ENCODE measurements at regions not wholly inside any gene's neighbourhood (a gene's known extent, or its start where the extent isn't known, plus 50 kb on each side); places are given as distances from the start of the nearest gene placed in this dataset.

GRCh38 chr4:127140306-127140705 lies 492.5 kb upstream of the INTU start:
- DNase-seq (ENCODE audit: low read depth in 1 of 2, low spot score in 1 of 2), result no peak

GRCh38 chr4:127141856-127142255 lies 490.9 kb upstream of the INTU start:
- Histone ChIP-seq H3K27ac (replicated peaks) (no peak overlapping the region), H3K4me3 (replicated peaks; ENCODE audit: insufficient read depth, low read length) (no peak overlapping the region), H3K27me3 (ENCODE audit: insufficient read depth, poor library complexity, severe bottlenecking) (no peaks in the 10 kb centered on the region)
- TF ChIP-seq POLR2AphosphoS5 (IDR thresholded peaks at IDR 0.05; ENCODE audit: low read depth) (no peak), SPI1 (IDR thresholded peaks at IDR 0.05; ENCODE audit: borderline replicate concordance, low read depth) (no peak), GABPA (IDR thresholded peaks at IDR 0.05; ENCODE audit: low read depth) (no peak)
- TF ChIP-seq, protein P1, sequence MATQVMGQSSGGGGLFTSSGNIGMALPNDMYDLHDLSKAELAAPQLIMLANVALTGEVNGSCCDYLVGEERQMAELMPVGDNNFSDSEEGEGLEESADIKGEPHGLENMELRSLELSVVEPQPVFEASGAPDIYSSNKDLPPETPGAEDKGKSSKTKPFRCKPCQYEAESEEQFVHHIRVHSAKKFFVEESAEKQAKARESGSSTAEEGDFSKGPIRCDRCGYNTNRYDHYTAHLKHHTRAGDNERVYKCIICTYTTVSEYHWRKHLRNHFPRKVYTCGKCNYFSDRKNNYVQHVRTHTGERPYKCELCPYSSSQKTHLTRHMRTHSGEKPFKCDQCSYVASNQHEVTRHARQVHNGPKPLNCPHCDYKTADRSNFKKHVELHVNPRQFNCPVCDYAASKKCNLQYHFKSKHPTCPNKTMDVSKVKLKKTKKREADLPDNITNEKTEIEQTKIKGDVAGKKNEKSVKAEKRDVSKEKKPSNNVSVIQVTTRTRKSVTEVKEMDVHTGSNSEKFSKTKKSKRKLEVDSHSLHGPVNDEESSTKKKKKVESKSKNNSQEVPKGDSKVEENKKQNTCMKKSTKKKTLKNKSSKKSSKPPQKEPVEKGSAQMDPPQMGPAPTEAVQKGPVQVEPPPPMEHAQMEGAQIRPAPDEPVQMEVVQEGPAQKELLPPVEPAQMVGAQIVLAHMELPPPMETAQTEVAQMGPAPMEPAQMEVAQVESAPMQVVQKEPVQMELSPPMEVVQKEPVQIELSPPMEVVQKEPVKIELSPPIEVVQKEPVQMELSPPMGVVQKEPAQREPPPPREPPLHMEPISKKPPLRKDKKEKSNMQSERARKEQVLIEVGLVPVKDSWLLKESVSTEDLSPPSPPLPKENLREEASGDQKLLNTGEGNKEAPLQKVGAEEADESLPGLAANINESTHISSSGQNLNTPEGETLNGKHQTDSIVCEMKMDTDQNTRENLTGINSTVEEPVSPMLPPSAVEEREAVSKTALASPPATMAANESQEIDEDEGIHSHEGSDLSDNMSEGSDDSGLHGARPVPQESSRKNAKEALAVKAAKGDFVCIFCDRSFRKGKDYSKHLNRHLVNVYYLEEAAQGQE (IDR thresholded peaks at IDR 0.05; ENCODE audit: insufficient replicate concordance, low read depth), result no peak
- TF ChIP-seq, protein P2, sequence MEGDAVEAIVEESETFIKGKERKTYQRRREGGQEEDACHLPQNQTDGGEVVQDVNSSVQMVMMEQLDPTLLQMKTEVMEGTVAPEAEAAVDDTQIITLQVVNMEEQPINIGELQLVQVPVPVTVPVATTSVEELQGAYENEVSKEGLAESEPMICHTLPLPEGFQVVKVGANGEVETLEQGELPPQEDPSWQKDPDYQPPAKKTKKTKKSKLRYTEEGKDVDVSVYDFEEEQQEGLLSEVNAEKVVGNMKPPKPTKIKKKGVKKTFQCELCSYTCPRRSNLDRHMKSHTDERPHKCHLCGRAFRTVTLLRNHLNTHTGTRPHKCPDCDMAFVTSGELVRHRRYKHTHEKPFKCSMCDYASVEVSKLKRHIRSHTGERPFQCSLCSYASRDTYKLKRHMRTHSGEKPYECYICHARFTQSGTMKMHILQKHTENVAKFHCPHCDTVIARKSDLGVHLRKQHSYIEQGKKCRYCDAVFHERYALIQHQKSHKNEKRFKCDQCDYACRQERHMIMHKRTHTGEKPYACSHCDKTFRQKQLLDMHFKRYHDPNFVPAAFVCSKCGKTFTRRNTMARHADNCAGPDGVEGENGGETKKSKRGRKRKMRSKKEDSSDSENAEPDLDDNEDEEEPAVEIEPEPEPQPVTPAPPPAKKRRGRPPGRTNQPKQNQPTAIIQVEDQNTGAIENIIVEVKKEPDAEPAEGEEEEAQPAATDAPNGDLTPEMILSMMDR (IDR thresholded peaks at IDR 0.05; ENCODE audit: insufficient read depth, low read length), result no peak
- DNase-seq (ENCODE audit: low read depth in 1 of 2, low spot score in 1 of 2), result no peak

More at GRCh38 chr4:127140306-127140705, 492.5 kb upstream of the INTU start:
- no peak overlapping the region for H3K27ac ChIP-seq (replicated peaks)
- no peaks in the 10 kb centered on the region for H3K27me3 ChIP-seq (ENCODE audit: insufficient read depth, poor library complexity, severe bottlenecking)
- TF ChIP-seq, protein P1 (IDR thresholded peaks at IDR 0.05; ENCODE audit: insufficient replicate concordance, low read depth), result no peak
- TF ChIP-seq GABPA (IDR thresholded peaks at IDR 0.05; ENCODE audit: low read depth) (no peak), POLR2AphosphoS5 (IDR thresholded peaks at IDR 0.05; ENCODE audit: low read depth) (no peak), SPI1 (IDR thresholded peaks at IDR 0.05; ENCODE audit: borderline replicate concordance, low read depth) (no peak)
- TF ChIP-seq, protein P2 (IDR thresholded peaks at IDR 0.05; ENCODE audit: insufficient read depth, low read length), result no peak
- no peak overlapping the region for H3K4me3 ChIP-seq (replicated peaks; ENCODE audit: insufficient read depth, low read length)

DNA sequence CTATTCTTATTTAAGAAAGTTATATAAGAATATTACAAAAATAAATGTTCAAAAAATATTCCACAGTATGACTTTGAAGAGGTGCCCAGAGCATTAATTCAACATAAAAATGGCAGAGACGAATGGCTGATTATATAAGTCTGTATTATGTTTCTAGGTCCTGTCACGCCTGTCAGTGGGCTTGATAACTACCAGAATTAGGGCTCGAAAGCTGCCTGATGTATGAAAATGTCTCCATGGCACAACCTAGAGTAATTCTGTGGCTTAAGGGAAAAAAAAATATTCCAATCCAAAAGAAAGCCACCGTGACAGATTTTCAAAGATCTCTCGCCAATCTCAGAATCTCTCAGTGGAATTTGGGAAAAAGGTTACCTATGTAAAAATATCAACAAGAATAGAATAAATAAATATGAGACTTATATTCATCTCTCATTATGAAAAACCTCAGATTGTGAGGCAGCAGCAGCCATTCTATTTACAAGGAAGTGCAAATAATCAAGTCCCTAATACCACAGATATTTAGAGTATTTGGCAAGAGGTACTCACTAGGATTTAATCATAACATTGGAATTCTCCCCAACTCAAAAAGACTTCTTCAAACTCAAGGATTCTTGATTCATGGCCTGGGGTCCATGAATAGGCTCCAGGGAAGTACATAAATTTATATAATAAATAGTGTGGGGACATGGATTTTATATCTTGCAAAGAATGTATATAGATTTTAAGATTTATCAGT lies 489.1 kb upstream of the INTU start:
- no peak for DNase-seq (ENCODE audit: low read depth in 1 of 2, low spot score in 1 of 2)
- no peak overlapping the region for H3K27ac ChIP-seq (replicated peaks)
- TF ChIP-seq, protein P1 (IDR thresholded peaks at IDR 0.05; ENCODE audit: insufficient replicate concordance, low read depth), result no peak
- TF ChIP-seq POLR2AphosphoS5 (IDR thresholded peaks at IDR 0.05; ENCODE audit: low read depth), result no peak
- TF ChIP-seq, protein P2 (IDR thresholded peaks at IDR 0.05; ENCODE audit: insufficient read depth, low read length), result no peak
- TF ChIP-seq GABPA (IDR thresholded peaks at IDR 0.05; ENCODE audit: low read depth), result no peak
- TF ChIP-seq SPI1 (IDR thresholded peaks at IDR 0.05; ENCODE audit: borderline replicate concordance, low read depth), result no peak
- H3K27me3 ChIP-seq (ENCODE audit: insufficient read depth, poor library complexity, severe bottlenecking), result peaks cover 2% of the 10 kb centered on the region
- no peak overlapping the region for H3K4me3 ChIP-seq (replicated peaks; ENCODE audit: insufficient read depth, low read length)

All from HL-60 (cell line).